GM12864 (cell line): ENCODE measurements at regions not wholly inside any gene's neighbourhood (a gene's known extent, or its start where the extent isn't known, plus 50 kb on each side); places are given as distances from the start of the nearest gene placed in this dataset.

ENCODE experiments used
- DNase-seq: peaks from one replicate; pipeline ENCODE4 v3.0.0-alpha.2; 2011; ENCODE audit warnings: low read depth
- H3K4me3 ChIP-seq: 2 replicates; pipeline ENCODE4 v1.5.1; 2011; ENCODE audit warnings: mild to moderate bottlenecking, low read depth, low read length, control low read depth
- CTCF ChIP-seq: IDR thresholded peaks from 2 replicates; pipeline ENCODE4 v1.5.1; 2011; ENCODE audit warnings: low read depth, mild to moderate bottlenecking, moderate library complexity, low read length, control low read depth, inconsistent platforms; ENCODE audit errors: missing control alignments

- TF ChIP-seq CTCF, result no peak
- H3K4me3 ChIP-seq, result no peak overlapping the region
- no peak for DNase-seq
These were observed 165.4 kb upstream of the ADAMTS5 start for GRCh38 chr21:27132266-27132665.

- no peak for DNase-seq
- H3K4me3 ChIP-seq, result no peak overlapping the region
- TF ChIP-seq CTCF, result no peak
These were observed 163.3 kb upstream of the ADAMTS5 start for GRCh38 chr21:27130154-27130553.

- DNase-seq, result no peak
- no peak for TF ChIP-seq CTCF
These were observed 162.8 kb upstream of the ADAMTS5 start for GRCh38 chr21:27129694-27130093.

GRCh38 chr21:27129215-27129614, 162.3 kb upstream of the ADAMTS5 start:
- H3K4me3 ChIP-seq, result no peak overlapping the region
- DNase-seq, result no peak
- no peak for TF ChIP-seq CTCF

More at GRCh38 chr21:27129694-27130093, 162.8 kb upstream of the ADAMTS5 start:
- no peak overlapping the region for H3K4me3 ChIP-seq

GRCh38 chr21:27126140-27126539, 159.3 kb upstream of the ADAMTS5 start:
- DNase-seq, result no peak
- TF ChIP-seq CTCF, result no peak
- no peak overlapping the region for H3K4me3 ChIP-seq

- no peak for TF ChIP-seq CTCF
- no peak overlapping the region for H3K4me3 ChIP-seq
- DNase-seq, result no peak
These were observed 155.8 kb upstream of the ADAMTS5 start for GRCh38 chr21:27122686-27123085.

GRCh38 chr21:27114111-27114510, 147.2 kb upstream of the ADAMTS5 start:
- DNase-seq, result no peak
- no peak for TF ChIP-seq CTCF
- H3K4me3 ChIP-seq, result no peak overlapping the region
